Activated T-cell treated with anti-CD3 and anti-CD28 coated beads for 24 hours (primary cell): ENCODE measurements at regions not wholly inside any gene's neighbourhood (a gene's known extent, or its start where the extent isn't known, plus 50 kb on each side); places are given as distances from the start of the nearest gene placed in this dataset.

Experiments used
- DNase-seq: peaks from one replicate; pipeline ENCODE4 v3.0.0-alpha.2; 2020; ENCODE audit warnings: low read depth

- no peak for DNase-seq
Observed at GRCh38 chr6:143594647-143595046, 83.1 kb upstream of the PHACTR2 start.

- DNase-seq: no peak
Observed at GRCh38 chr6:143592335-143592734, 80.8 kb upstream of the FUCA2 start.

- no peak for DNase-seq
Observed at GRCh38 chr6:143591441-143591840, 79.9 kb upstream of the FUCA2 start.

DNA sequence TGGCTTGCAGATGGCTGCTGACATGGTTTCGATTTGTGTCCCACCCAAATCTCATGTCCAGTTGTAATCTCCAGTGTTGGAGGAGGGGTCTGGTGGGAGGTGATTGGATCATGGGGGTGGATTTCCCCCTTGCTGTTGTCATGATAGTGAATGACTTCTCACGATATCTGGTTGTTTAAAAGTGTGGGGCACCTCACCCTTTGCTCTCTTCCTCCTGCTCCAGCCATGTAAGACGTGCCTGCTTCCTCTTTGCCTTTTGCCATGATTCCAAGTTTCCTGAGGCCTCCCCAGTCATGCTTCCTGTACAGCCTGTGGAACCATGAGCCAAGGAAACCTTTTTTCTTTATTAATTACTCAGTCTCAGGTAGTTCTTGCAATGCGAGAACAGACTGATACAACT, 77.6 kb upstream of the FUCA2 start:
- DNase-seq: no peak

GRCh38 chr6:143586557-143586956, 75.0 kb upstream of the FUCA2 start:
- no peak for DNase-seq

GRCh38 chr6:143585716-143586115, 74.2 kb upstream of the FUCA2 start:
- no peak for DNase-seq

DNA sequence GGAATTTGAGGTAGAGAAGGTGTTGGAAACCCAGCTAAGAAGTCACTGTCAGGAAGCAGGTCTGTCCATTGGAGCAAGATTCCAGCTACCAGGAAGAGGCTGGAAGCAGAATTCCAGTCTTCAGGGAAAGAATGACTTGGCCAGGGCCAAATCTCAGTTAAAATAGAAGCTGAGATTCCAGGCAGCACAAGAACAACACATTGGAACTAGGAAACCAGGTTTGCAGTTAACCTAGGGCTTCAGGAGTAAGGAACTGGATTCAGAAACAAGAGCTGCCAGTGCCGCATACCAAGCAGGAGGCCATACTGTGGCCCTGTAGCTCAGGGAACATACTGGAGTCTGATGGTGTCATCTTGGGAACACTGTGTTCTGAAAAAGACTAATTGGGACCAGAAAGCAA, 73.7 kb upstream of the FUCA2 start:
- DNase-seq: no peak

DNA sequence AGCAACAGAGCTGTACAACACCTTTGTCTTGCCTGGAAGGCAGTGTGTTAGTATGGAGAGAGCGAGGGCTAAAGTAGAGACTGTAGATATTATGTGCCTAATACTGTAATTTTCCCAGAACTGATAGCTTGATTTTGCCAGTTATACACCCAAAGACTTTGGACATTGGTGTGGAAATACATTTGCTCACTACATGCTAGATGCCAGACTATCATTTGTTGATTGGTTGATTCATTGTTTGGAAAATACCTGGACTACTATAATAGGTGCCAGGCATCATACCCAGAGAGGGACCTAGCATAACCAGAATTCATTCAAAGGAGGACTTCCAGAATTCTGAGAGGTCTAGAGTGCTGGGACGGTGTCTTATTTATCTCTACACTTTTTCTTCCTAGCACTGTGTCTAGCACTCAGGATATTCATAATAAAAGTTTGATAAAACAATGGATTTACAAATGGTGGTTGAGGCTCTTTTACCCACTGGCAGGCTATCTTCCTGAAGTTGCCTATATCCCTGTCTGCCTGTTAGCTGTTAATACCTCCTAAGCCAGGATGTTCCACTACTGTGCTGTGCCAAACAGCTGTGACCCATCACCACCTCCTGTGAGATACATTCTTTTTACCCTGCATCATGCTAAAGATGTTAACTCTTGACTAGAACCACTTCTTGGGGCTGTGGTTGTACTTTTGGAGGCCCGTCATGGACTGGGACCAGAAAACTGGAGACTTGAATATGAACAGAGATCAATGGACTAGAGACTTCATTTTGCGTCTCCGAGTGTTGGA, 72.2 kb upstream of the FUCA2 start:
- no peak for DNase-seq

- no peak for DNase-seq
Observed at GRCh38 chr6:143581835-143582480, 70.4 kb upstream of the FUCA2 start.

DNA sequence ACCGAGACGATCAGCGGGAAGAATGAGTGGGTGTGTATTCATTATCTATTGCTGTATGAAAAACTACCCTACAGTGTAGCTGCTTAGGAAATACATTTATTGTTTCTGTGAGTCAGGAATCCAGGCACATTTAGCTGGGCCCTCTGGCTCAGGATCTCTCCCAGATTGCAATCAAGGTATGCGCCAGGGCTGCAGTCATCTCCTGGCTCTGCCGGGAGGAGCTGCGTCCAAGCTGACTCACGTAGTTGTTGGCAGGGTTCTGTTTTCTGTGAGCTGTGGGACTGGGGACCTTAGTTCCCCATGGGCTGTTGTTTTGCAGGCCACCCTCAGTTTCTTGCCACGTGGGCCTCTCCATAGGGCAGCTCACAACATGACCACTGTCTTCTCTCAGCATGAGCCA, 68.2 kb upstream of the FUCA2 start:
- DNase-seq: no peak

DNA sequence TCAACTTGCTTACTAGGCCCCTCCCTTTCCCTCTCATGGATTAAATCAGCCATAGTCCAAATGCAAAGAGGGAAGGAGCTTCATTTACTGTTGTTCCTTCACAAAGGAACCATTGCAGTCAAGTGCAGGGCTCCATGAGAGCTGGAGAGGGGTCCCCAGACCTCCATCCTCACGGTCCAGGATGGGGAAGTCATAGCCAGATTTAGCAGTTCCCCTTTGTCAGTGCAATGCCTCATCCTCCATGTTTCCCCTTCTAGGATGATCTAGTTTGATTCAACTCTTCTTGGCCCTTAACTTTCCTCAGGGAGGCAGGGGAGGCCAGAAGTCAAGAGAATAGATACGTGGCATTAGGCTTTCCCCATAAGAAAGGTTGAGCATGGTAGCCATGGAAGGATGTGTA, 66.5 kb upstream of the FUCA2 start:
- no peak for DNase-seq

GRCh38 chr6:143575901-143576426, 64.4 kb upstream of the FUCA2 start:
- DNase-seq: no peak

- peak; percentile 54 for DNase-seq
Observed at GRCh38 chr6:143575440-143575839, 63.9 kb upstream of the FUCA2 start.

- DNase-seq: no peak
Observed at GRCh38 chr6:143570147-143570853, 58.8 kb upstream of the FUCA2 start.

DNA sequence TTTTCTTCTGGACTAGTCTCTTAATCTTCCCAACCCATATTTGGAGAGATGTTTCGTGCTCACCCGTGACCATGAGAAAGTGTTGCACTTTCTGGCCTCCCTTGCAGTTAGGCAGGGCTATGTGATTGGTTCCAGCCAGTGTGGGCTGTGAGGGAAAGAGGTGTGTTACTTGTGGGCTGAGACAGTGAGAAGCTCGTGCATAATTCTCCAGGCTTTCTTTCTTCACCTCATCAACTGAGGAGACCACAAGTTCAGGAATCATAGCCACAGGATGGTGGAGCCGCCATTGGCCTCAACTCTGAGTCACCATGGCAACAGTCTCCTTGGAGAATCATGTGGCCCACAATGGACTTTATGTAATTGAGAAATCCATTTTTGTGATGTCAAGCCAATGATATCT, 57.5 kb upstream of the FUCA2 start:
- DNase-seq: no peak

- no peak for DNase-seq
Observed at GRCh38 chr6:143564484-143565017, 53.0 kb upstream of the FUCA2 start.

DNA sequence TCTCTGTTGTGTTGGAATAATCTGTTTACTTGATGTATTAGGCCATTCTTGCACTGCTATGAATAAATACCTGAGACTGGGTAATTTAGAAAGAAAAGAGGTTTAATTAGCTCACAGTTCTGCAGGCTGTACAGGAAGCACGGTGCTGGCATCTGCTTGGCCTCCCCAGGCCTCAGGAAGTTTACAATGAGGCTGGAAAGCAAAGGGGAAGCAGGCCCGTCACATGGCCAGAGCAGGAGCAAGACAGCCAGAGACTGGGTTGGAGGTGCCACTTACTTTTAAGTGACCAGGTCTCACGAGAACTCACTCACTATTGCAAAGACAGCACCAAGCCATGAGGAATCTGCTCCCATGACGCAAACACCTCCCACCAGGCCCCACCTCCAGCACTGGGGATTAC, 50.6 kb upstream of the FUCA2 start:
- no peak for DNase-seq
